ENCODE measurements at regions not wholly inside any gene's neighbourhood (a gene's known extent, or its start where the extent isn't known, plus 50 kb on each side); places are given as distances from the start of the nearest gene placed in this dataset.

DNA sequence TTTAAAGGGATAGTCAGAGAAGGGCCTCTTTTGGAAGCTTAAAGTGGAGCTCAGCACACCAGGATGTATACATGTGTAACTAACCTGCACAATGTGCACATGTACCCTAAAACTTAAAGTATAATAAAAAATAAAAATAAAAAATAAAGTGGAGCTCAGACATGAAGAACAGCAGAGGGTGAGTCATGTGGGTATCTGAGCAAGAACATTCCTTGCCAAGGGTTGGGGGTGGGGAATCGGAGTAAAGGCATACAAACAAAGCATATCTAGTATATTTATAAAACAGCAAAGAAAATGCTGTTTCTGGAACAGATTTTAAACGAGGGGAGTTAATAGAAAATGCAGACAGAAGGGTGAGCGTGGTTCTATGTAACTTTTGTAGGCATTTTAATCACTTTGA lies 562.6 kb upstream of the ANO3 start (continued):
- TF ChIP-seq NR1H2 (CRISPR knock-in tag; IDR thresholded peaks at IDR 0.05) (no peak), OVOL2 (CRISPR knock-in tag; IDR thresholded peaks at IDR 0.05; ENCODE audit: borderline replicate concordance) (no peak), ZNF425 (CRISPR knock-in tag; conservative IDR thresholded peaks at IDR 0.05) (no peak), ERG (CRISPR knock-in tag; IDR thresholded peaks at IDR 0.05) (no peak), NR3C1 (CRISPR knock-in tag; conservative IDR thresholded peaks at IDR 0.05; ENCODE audit: low read depth) (no peak), STAT6 (CRISPR knock-in tag; conservative IDR thresholded peaks at IDR 0.05; ENCODE audit: low read depth) (no peak)
- TF ChIP-seq, protein P1, sequence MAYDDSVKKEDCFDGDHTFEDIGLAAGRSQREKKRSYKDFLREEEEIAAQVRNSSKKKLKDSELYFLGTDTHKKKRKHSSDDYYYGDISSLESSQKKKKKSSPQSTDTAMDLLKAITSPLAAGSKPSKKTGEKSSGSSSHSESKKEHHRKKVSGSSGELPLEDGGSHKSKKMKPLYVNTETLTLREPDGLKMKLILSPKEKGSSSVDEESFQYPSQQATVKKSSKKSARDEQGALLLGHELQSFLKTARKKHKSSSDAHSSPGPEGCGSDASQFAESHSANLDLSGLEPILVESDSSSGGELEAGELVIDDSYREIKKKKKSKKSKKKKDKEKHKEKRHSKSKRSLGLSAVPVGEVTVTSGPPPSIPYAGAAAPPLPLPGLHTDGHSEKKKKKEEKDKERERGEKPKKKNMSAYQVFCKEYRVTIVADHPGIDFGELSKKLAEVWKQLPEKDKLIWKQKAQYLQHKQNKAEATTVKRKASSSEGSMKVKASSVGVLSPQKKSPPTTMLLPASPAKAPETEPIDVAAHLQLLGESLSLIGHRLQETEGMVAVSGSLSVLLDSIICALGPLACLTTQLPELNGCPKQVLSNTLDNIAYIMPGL (CRISPR knock-in tag; IDR thresholded peaks at IDR 0.05) = no peak

GRCh38 chr11:25771605-25772004 lies 560.3 kb upstream of the ANO3 start:
- Mint-ChIP-seq H3K4me3 (no peak overlapping the region), H3K4me1 (peaks cover 19% of the 10 kb centered on the region), H3K36me3 (no peaks in the 10 kb centered on the region), H3K27ac (no peak overlapping the region), H3K9me3 (no peaks in the 10 kb centered on the region), H3K27me3 (ENCODE audit: low read depth) (no peaks in the 10 kb centered on the region)
- POLR2A ChIA-PET = no interaction called here
- CTCF ChIA-PET = no interaction called here
- no peak for DNase-seq (ENCODE audit: low spot score)
- no peak for ATAC-seq
- TF ChIP-seq, protein P2, sequence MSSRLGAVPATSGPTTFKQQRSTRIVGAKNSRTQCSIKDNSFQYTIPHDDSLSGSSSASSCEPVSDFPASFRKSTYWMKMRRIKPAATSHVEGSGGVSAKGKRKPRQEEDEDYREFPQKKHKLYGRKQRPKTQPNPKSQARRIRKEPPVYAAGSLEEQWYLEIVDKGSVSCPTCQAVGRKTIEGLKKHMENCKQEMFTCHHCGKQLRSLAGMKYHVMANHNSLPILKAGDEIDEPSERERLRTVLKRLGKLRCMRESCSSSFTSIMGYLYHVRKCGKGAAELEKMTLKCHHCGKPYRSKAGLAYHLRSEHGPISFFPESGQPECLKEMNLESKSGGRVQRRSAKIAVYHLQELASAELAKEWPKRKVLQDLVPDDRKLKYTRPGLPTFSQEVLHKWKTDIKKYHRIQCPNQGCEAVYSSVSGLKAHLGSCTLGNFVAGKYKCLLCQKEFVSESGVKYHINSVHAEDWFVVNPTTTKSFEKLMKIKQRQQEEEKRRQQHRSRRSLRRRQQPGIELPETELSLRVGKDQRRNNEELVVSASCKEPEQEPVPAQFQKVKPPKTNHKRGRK (CRISPR knock-in tag; IDR thresholded peaks at IDR 0.05; ENCODE audit: borderline replicate concordance) = no peak
- TF ChIP-seq FOXP1 (CRISPR knock-in tag; IDR thresholded peaks at IDR 0.05; ENCODE audit: borderline replicate concordance) (no peak), ZNF416 (CRISPR knock-in tag; IDR thresholded peaks at IDR 0.05) (no peak), OVOL2 (CRISPR knock-in tag; IDR thresholded peaks at IDR 0.05; ENCODE audit: borderline replicate concordance) (no peak), JAZF1 (CRISPR knock-in tag; IDR thresholded peaks at IDR 0.05) (no peak), ATF1 (CRISPR knock-in tag; IDR thresholded peaks at IDR 0.05) (no peak), TCF7 (CRISPR knock-in tag; IDR thresholded peaks at IDR 0.05; ENCODE audit: low read depth) (no peak), ZNF317 (CRISPR knock-in tag; IDR thresholded peaks at IDR 0.05; ENCODE audit: borderline replicate concordance, low read depth) (no peak), NR3C1 (CRISPR knock-in tag; conservative IDR thresholded peaks at IDR 0.05; ENCODE audit: low read depth) (no peak), NFYB (CRISPR knock-in tag; conservative IDR thresholded peaks at IDR 0.05; ENCODE audit: low read depth) (no peak), SP1 (CRISPR knock-in tag; conservative IDR thresholded peaks at IDR 0.05) (no peak), ZNF423 (CRISPR knock-in tag; IDR thresholded peaks at IDR 0.05) (no peak), TEAD4 (CRISPR knock-in tag; IDR thresholded peaks at IDR 0.05) (no peak), ATF3 (CRISPR knock-in tag; conservative IDR thresholded peaks at IDR 0.05) (no peak), USF2 (CRISPR knock-in tag; IDR thresholded peaks at IDR 0.05) (no peak), PRRX2 (CRISPR knock-in tag; IDR thresholded peaks at IDR 0.05) (no peak), ZNF671 (CRISPR knock-in tag; IDR thresholded peaks at IDR 0.05) (no peak), SMAD4 (CRISPR knock-in tag; IDR thresholded peaks at IDR 0.05) (no peak)
- TF ChIP-seq, protein P3, sequence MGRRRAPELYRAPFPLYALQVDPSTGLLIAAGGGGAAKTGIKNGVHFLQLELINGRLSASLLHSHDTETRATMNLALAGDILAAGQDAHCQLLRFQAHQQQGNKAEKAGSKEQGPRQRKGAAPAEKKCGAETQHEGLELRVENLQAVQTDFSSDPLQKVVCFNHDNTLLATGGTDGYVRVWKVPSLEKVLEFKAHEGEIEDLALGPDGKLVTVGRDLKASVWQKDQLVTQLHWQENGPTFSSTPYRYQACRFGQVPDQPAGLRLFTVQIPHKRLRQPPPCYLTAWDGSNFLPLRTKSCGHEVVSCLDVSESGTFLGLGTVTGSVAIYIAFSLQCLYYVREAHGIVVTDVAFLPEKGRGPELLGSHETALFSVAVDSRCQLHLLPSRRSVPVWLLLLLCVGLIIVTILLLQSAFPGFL (CRISPR knock-in tag; IDR thresholded peaks at IDR 0.05; ENCODE audit: borderline replicate concordance) = no peak
